ENCODE measurements at regions not wholly inside any gene's neighbourhood (a gene's known extent, or its start where the extent isn't known, plus 50 kb on each side); places are given as distances from the start of the nearest gene placed in this dataset.

DNA sequence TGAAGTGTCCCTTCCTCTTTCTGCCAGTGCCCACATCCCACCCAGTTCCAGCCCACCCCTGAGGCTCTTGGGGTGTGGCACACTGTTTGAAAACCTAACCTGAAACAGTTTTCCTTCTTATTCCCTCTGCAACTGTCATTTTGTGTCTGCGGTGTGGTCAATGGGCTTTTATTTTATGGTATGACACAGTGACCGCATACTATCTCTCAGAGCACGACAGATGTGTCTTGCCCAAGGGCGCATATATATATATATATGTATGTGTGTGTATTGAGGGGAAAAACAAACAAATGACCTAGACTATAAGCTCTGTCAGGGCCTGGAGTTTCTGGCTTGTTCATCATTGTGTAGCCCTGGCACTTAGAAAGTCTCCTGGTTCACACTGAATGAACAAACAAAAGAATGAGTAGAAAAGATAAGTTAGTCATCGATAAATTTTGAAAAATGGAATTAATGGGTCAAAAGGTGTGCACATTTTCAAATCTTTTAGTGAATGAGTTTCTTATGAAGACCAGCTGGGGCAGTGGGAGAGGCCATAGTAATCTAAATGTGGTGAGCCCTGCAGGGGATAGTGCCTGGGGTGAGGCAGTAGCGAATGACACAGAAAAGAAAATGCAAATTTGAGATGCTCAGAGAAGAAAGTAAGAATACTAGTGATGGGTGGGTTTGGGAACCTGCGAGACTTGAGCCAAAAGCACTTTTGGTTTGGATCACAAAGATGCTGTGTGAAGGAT, 198.4 kb downstream of the SNX10 start:
- TF ChIP-seq CTCF (IDR thresholded peaks at IDR 0.05) (no peak), EZH2 (IDR thresholded peaks at IDR 0.05; ENCODE audit: borderline replicate concordance, insufficient read depth, low read depth, low read length, poor library complexity, severe bottlenecking) (no peak)

Measured in B cell (primary cell).